Upper lobe of left lung (tissue), 4 donors: ENCODE measurements at regions not wholly inside any gene's neighbourhood (a gene's known extent, or its start where the extent isn't known, plus 50 kb on each side); places are given as distances from the start of the nearest gene placed in this dataset.

Source experiments
- CTCF ChIP-seq, 6 experiments: fragments of 450-650 bp in 4 of 6; fragments of 200-600 bp in 2 of 6; sonication (generic) in 2 of 6; IDR thresholded peaks; one replicate each; pipeline ENCODE4 v1.5.1; 2016 to 2019; ENCODE audit warnings: antibody characterized with exemption in 6 of 6
- EP300 ChIP-seq, 4 donors: sonication (generic); formaldehyde crosslinking; IDR thresholded peaks; one replicate each; pipeline ENCODE4 v1.5.1; 2017; ENCODE audit warnings: antibody characterized with exemption in 4 of 4, control low read depth in 2 of 4

DNA sequence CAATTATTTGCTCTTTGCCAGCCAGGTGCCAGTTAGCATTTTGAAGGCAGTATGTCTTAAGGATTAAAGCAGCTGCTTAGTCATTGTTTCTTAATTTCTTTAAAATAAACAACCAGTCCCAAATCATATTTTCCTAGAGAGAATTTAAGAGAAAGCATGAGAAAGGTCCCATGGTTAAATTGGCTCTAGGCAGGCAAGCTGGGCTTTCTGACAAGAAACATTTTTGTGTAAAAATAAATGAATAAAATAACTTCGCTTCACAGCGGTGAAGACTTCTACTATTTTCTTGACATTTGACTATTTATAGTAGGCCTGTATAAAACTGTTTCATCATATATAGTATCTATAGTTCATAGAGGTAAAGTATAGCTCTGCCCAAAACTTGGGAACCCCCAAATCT, 617.7 kb upstream of the C9orf72 start:
- TF ChIP-seq CTCF (IDR thresholded peaks at IDR 0.05): no peak
- no peak for TF ChIP-seq EP300 (IDR thresholded peaks at IDR 0.05)
